ENCODE measurements at regions not wholly inside any gene's neighbourhood (a gene's known extent, or its start where the extent isn't known, plus 50 kb on each side); places are given as distances from the start of the nearest gene placed in this dataset.

GRCh38 chr11:15896026-15896425 is 460.3 kb downstream of the SOX6 start:
- no peaks in the 10 kb centered on the region for H3K9me2 ChIP-seq (ENCODE audit: insufficient read depth)
- no peak overlapping the region for H3K27ac Mint-ChIP-seq
- H4K20me1 ChIP-seq (replicated peaks; ENCODE audit: insufficient read depth): no peaks in the 10 kb centered on the region

GRCh38 chr11:15896530-15896929 is 459.8 kb downstream of the SOX6 start:
- no peak overlapping the region for H3K27ac ChIP-seq (ENCODE audit: low read depth)
- no peak for DNase-seq (ENCODE audit: low spot score)
- ATAC-seq: no peak
- no peak for TF ChIP-seq CTCF (conservative IDR thresholded peaks at IDR 0.05; ENCODE audit: low read depth in 2 of 2)
- no peak for TF ChIP-seq ZNF462 (CRISPR knock-in tag; IDR thresholded peaks at IDR 0.05)

More at GRCh38 chr11:15896026-15896425, 460.3 kb downstream of the SOX6 start:
- no peaks in the 10 kb centered on the region for H3K79me2 ChIP-seq (replicated peaks; ENCODE audit: insufficient read depth)
- H3K4me1 ChIP-seq (ENCODE audit: insufficient read depth): no peaks in the 10 kb centered on the region
- no peak overlapping the region for H2AFZ ChIP-seq
- no peaks in the 10 kb centered on the region for H3K27me3 ChIP-seq (ENCODE audit: insufficient read depth)
- no peaks in the 10 kb centered on the region for H3K36me3 Mint-ChIP-seq (ENCODE audit: low read depth)
- no peaks in the 10 kb centered on the region for H3F3A ChIP-seq (replicated peaks; ENCODE audit: low read depth)
- H3K27ac ChIP-seq (ENCODE audit: low read depth): no peak overlapping the region
- no peaks in the 10 kb centered on the region for H3K9me3 Mint-ChIP-seq
- peaks cover 2% of the 10 kb centered on the region for H3K27me3 Mint-ChIP-seq (ENCODE audit: insufficient read depth, low read depth, poor library complexity)
- no peak overlapping the region for H3K4me3 Mint-ChIP-seq
- no peak overlapping the region for H3K4me2 ChIP-seq
- ATAC-seq (peak; percentile 33; the same call in 1 of the 3 replicates), DNase-seq (ENCODE audit: low spot score) (no peak)
- no peaks in the 10 kb centered on the region for H3K36me3 ChIP-seq (ENCODE audit: insufficient read depth)
- peaks cover 2% of the 10 kb centered on the region; the same call in 1 of the 3 replicates for H3K4me1 Mint-ChIP-seq
- H3K4me3 ChIP-seq: no peak overlapping the region
- no peak for TF ChIP-seq REST (IDR thresholded peaks at IDR 0.05; ENCODE audit: unreplicated experiment)

More at GRCh38 chr11:15896530-15896929, 459.8 kb downstream of the SOX6 start:
- Histone ChIP-seq H3K4me1 (ENCODE audit: insufficient read depth) (no peaks in the 10 kb centered on the region), H3K4me3 (no peak overlapping the region), H3K9me2 (ENCODE audit: insufficient read depth) (no peaks in the 10 kb centered on the region), H3K4me2 (no peak overlapping the region), H4K20me1 (replicated peaks; ENCODE audit: insufficient read depth) (no peaks in the 10 kb centered on the region), H3K27me3 (ENCODE audit: insufficient read depth) (no peaks in the 10 kb centered on the region), H3K79me2 (replicated peaks; ENCODE audit: insufficient read depth) (no peaks in the 10 kb centered on the region), H3F3A (replicated peaks; ENCODE audit: low read depth) (no peaks in the 10 kb centered on the region), H2AFZ (no peak overlapping the region), H3K36me3 (ENCODE audit: insufficient read depth) (no peaks in the 10 kb centered on the region)
- H3K27me3 Mint-ChIP-seq (ENCODE audit: insufficient read depth, low read depth, poor library complexity): peaks cover 2% of the 10 kb centered on the region
- no peaks in the 10 kb centered on the region for H3K36me3 Mint-ChIP-seq (ENCODE audit: low read depth)
- H3K4me1 Mint-ChIP-seq: peaks cover 2% of the 10 kb centered on the region; the same call in 1 of the 3 replicates
- no peaks in the 10 kb centered on the region for H3K9me3 Mint-ChIP-seq
- H3K27ac Mint-ChIP-seq: no peak overlapping the region
- H3K4me3 Mint-ChIP-seq: no peak overlapping the region
